Gastroesophageal sphincter (tissue), 4 donors: ENCODE measurements at regions not wholly inside any gene's neighbourhood (a gene's known extent, or its start where the extent isn't known, plus 50 kb on each side); places are given as distances from the start of the nearest gene placed in this dataset.

Experiments used
- ATAC-seq: fragments of 150-250 bp; one replicate; pipeline ENCODE4 v1.9.1; 2016; ENCODE audit warnings: mild to moderate bottlenecking, moderate library complexity
- H3K27ac ChIP-seq, 4 donors: fragments of 200-600 bp; sonication (generic) in 3 of 4; 1 replicate in 3 of 4; 2 replicates in 1 of 4; pipeline ENCODE4 v1.5.1; 2016 to 2019
- H3K27me3 ChIP-seq: fragments of 200-600 bp; sonication (generic); one replicate; pipeline ENCODE4 v1.5.1; 2019
- H3K36me3 ChIP-seq, 2 donors: fragments of 200-600 bp; sonication (generic); one replicate each; pipeline ENCODE4 v1.5.1; 2019; ENCODE audit warnings: control low read depth in 1 of 2
- H3K4me1 ChIP-seq, 3 donors: fragments of 200-600 bp; sonication (generic); 1 replicate in 2 of 3; 2 replicates in 1 of 3; pipeline ENCODE4 v1.5.1; 2016 to 2019; ENCODE audit warnings: control low read depth in 2 of 3
- H3K4me3 ChIP-seq, 2 donors: fragments of 200-600 bp; sonication (generic); one replicate each; pipeline ENCODE4 v1.5.1; 2019; ENCODE audit warnings: mild to moderate bottlenecking in 1 of 2, moderate library complexity in 1 of 2
- H3K9me3 ChIP-seq, 3 donors: fragments of 200-600 bp; sonication (generic); one replicate each; pipeline ENCODE4 v1.5.1; 2017 to 2019; ENCODE audit warnings: control low read depth in 2 of 3
- EP300 ChIP-seq: sonication (generic); formaldehyde crosslinking; IDR thresholded peaks from one replicate; pipeline ENCODE4 v1.6.1; 2017; ENCODE audit warnings: antibody characterized with exemption, mild to moderate bottlenecking
- POLR2A ChIP-seq, 2 donors: fragments of 450-650 bp; IDR thresholded peaks; one replicate each; pipeline ENCODE4 v1.6.1; 2017; ENCODE audit warnings: antibody characterized with exemption in 2 of 2, mild to moderate bottlenecking in 2 of 2, moderate library complexity in 1 of 2
- POLR2AphosphoS5 ChIP-seq: sonication (generic); formaldehyde crosslinking; IDR thresholded peaks from one replicate; pipeline ENCODE4 v1.6.1; 2017; ENCODE audit warnings: antibody characterized with exemption
- WGBS, 2 donors: methylation state at CpG; one replicate each; pipeline ENCODE4 v1.1.5; 2018; ENCODE audit warnings: low coverage in 1 of 2; 5-methylcytosine and 5-hydroxymethylcytosine counted together
- TF ChIP-seq, protein P1 (sequence below), 4 experiments: fragments of 200-600 bp in 2 of 4; fragments of 450-650 bp in 2 of 4; sonication (generic) in 1 of 4; IDR thresholded peaks; one replicate each; pipeline ENCODE4 v1.5.1; 2017 to 2019; ENCODE audit warnings: antibody characterized with exemption in 4 of 4, mild to moderate bottlenecking in 2 of 4, moderate library complexity in 2 of 4

DNA sequence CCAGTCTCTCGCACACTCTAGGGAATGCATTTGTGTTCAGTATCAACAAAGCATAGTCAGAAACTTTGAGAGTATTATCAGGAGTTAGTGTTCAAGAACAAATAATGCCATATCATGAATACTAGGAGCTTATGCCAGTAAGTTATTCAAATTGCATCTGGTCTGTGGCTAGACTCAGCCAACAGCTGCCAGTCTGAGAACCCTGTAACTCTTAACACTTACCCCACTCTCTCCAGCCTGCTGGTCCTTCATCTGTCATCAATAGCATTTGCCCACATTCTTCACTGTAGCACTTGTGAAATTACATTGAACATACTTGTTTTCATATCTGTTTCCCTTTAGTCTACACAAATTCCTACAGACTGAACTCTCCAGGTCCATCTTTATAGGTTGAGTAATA lies 1157.5 kb upstream of the RAG2 start:
- no peak for TF ChIP-seq POLR2AphosphoS5
- no peak for TF ChIP-seq EP300
- no peak for TF ChIP-seq POLR2A (IDR thresholded peaks at IDR 0.05)
- TF ChIP-seq, protein P1, sequence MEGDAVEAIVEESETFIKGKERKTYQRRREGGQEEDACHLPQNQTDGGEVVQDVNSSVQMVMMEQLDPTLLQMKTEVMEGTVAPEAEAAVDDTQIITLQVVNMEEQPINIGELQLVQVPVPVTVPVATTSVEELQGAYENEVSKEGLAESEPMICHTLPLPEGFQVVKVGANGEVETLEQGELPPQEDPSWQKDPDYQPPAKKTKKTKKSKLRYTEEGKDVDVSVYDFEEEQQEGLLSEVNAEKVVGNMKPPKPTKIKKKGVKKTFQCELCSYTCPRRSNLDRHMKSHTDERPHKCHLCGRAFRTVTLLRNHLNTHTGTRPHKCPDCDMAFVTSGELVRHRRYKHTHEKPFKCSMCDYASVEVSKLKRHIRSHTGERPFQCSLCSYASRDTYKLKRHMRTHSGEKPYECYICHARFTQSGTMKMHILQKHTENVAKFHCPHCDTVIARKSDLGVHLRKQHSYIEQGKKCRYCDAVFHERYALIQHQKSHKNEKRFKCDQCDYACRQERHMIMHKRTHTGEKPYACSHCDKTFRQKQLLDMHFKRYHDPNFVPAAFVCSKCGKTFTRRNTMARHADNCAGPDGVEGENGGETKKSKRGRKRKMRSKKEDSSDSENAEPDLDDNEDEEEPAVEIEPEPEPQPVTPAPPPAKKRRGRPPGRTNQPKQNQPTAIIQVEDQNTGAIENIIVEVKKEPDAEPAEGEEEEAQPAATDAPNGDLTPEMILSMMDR (IDR thresholded peaks at IDR 0.05), result no peak
- no peak for ATAC-seq
- Histone ChIP-seq H3K36me3 (no peaks in the 10 kb centered on the region), H3K27me3 (no peaks in the 10 kb centered on the region), H3K4me1 (no peaks in the 10 kb centered on the region), H3K4me3 (no peak overlapping the region), H3K9me3 (no peaks in the 10 kb centered on the region), H3K27ac (no peak overlapping the region)
- 58 to 76% methylated on average over 1 of the region's 1 CpG for WGBS, 2 donors

DNA sequence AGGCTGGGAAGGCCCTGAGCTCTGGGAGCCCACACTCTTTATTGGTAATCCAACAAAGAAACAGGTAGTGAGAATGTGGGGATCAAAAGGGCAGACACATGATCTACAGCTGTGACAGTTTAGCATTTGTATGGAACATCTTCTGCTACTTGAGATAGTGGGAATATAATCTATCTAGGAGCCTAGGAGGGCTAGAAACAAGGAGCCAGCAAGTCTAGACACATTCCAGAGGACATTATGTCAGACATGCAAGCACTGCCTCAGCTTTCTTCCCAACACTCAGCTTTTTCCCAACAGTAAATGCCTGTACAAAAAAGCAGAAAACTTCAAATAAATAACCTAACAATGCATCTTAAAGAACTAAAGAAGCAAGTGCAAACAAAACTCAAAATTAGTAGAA lies 1150.6 kb upstream of the RAG2 start:
- H3K4me3 ChIP-seq, result no peak overlapping the region
- no peaks in the 10 kb centered on the region for H3K4me1 ChIP-seq
- H3K36me3 ChIP-seq, result no peaks in the 10 kb centered on the region
- TF ChIP-seq POLR2AphosphoS5, result no peak
- TF ChIP-seq EP300, result no peak
- TF ChIP-seq, protein P1 (IDR thresholded peaks at IDR 0.05), result no peak
- TF ChIP-seq POLR2A (IDR thresholded peaks at IDR 0.05), result no peak
- H3K9me3 ChIP-seq, result no peaks in the 10 kb centered on the region
- ATAC-seq, result no peak
- no peaks in the 10 kb centered on the region for H3K27me3 ChIP-seq
- no peak overlapping the region for H3K27ac ChIP-seq

DNA sequence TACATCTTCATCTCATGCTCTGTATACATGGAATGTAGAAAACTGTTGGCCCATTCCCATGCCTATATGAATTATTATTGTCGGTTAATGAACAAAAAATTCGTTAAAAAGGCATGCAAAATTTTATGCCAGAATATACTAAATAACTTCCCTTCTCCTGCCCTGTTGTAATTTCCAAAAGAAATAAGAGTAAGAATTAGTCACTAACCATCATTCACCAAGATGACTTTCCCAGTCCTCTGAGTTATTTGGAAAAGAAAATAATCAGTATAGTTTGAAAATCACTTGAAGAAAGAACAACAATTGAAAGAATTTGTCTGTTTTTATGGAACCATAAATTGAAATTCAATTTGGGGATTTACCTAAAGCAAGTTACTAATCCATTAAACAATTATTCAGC lies 1149.1 kb upstream of the RAG2 start:
- H3K27ac ChIP-seq, result no peak overlapping the region
- no peaks in the 10 kb centered on the region for H3K4me1 ChIP-seq
- TF ChIP-seq EP300, result no peak
- TF ChIP-seq, protein P1 (IDR thresholded peaks at IDR 0.05), result no peak
- TF ChIP-seq POLR2A (IDR thresholded peaks at IDR 0.05), result no peak
- no peak for TF ChIP-seq POLR2AphosphoS5
- H3K9me3 ChIP-seq, result no peaks in the 10 kb centered on the region
- no peaks in the 10 kb centered on the region for H3K27me3 ChIP-seq
- no peak overlapping the region for H3K4me3 ChIP-seq
- H3K36me3 ChIP-seq, result no peaks in the 10 kb centered on the region
- WGBS, 2 donors, result 75 to 77% methylated on average over 2 of the region's 2 CpGs
- no peak for ATAC-seq

DNA sequence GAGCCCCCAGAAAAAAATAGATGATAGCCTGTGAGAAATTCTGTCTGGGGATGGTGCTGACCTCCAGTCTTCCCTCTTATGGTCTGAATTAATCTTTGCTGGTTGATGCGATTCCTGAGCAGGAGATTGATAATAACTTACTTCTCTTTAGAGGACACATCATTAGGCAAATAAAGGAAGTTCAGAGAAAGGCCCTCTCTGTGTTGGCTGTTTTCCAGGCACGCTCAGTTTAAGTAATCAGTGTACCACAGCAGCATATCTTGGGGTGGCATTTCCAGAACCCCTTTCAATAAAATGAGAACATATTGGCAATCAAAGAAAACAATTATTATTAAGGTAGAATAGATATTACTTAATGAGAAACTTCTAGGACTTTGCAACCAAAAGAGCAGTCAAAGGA lies 1129.3 kb upstream of the RAG2 start:
- Histone ChIP-seq H3K9me3 (no peaks in the 10 kb centered on the region), H3K4me1 (no peaks in the 10 kb centered on the region), H3K4me3 (no peak overlapping the region), H3K27ac (no peak overlapping the region), H3K36me3 (no peaks in the 10 kb centered on the region), H3K27me3 (no peaks in the 10 kb centered on the region)
- TF ChIP-seq, protein P1 (IDR thresholded peaks at IDR 0.05), result no peak
- TF ChIP-seq POLR2AphosphoS5, result no peak
- no peak for TF ChIP-seq POLR2A (IDR thresholded peaks at IDR 0.05)
- TF ChIP-seq EP300, result no peak
- WGBS, 2 donors, result 35 to 60% methylated on average over 2 of the region's 2 CpGs
- ATAC-seq, result no peak

DNA sequence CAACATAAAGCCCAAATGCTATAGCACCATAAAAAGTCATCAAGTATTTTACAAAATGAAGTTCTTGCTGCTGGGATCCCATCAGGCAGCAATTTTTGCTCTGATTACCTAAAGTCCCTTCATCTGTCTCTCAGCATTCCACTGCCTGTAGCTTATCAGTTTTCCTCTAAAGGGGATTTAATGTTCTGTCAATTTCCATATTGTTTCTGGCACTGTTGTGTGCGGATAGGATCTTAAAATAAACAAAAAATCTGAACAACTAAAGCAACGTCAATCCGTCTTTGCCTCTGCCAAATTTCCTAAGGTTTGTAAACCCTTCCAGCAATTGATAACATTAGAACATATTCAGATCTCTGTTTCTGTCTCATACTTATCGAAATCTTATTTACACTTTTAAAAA lies 1126.3 kb upstream of the RAG2 start:
- no peaks in the 10 kb centered on the region for H3K36me3 ChIP-seq
- no peak overlapping the region for H3K27ac ChIP-seq
- no peaks in the 10 kb centered on the region for H3K4me1 ChIP-seq
- WGBS, 2 donors, result 57 to 78% methylated on average over 4 of the region's 4 CpGs
- ATAC-seq, result no peak
- no peaks in the 10 kb centered on the region for H3K9me3 ChIP-seq
- TF ChIP-seq, protein P1 (IDR thresholded peaks at IDR 0.05), result no peak
- TF ChIP-seq POLR2A (IDR thresholded peaks at IDR 0.05), result no peak
- no peak for TF ChIP-seq POLR2AphosphoS5
- H3K4me3 ChIP-seq, result no peak overlapping the region
- no peaks in the 10 kb centered on the region for H3K27me3 ChIP-seq
